Neural cell (in vitro differentiated cells): ENCODE measurements at regions not wholly inside any gene's neighbourhood (a gene's known extent, or its start where the extent isn't known, plus 50 kb on each side); places are given as distances from the start of the nearest gene placed in this dataset.

Experiments used
- H2AFZ ChIP-seq: fragments of 200-600, 300-800 bp; sonication (generic), shearing (Covaris generic); 2 replicates; pipeline ENCODE4 v1.6.0; 2014; ENCODE audit warnings: low read depth, mild to moderate bottlenecking, antibody characterized with exemption, low read length, moderate library complexity
- H3F3A ChIP-seq: fragments of 200-600 bp; shearing (Covaris generic); 2 replicates; pipeline ENCODE4 v1.6.1; 2016; ENCODE audit warnings: mild to moderate bottlenecking, moderate library complexity, mixed read lengths, antibody characterized with exemption, low read length; ENCODE audit not compliant: insufficient read depth, poor library complexity, severe bottlenecking
- H3K27ac ChIP-seq: fragments of 200-600, 300-800 bp; sonication (generic), shearing (Covaris generic); 2 replicates; pipeline ENCODE4 v1.5.1; 2014; ENCODE audit warnings: mild to moderate bottlenecking, low read length, moderate library complexity
- H3K27me3 ChIP-seq: fragments of 300-800, 200-600 bp; sonication (generic), shearing (Covaris generic); 2 replicates; pipeline ENCODE4 v1.6.0; 2014; ENCODE audit warnings: mild to moderate bottlenecking, low read depth, low read length, moderate library complexity; ENCODE audit not compliant: insufficient read depth
- H3K36me3 ChIP-seq: fragments of 300-800, 200-600 bp; sonication (generic), shearing (Covaris generic); 2 replicates; pipeline ENCODE4 v1.5.1; 2014; ENCODE audit warnings: mild to moderate bottlenecking, antibody characterized with exemption, low read length, moderate library complexity; ENCODE audit not compliant: insufficient read depth
- H3K4me2 ChIP-seq: fragments of 300-800, 200-600 bp; sonication (generic), shearing (Covaris generic); 2 replicates; pipeline ENCODE4 v1.6.0; 2014; ENCODE audit warnings: mild to moderate bottlenecking, low read length
- H3K4me3 ChIP-seq: fragments of 300-800, 200-600 bp; sonication (generic), shearing (Covaris generic); 2 replicates; pipeline ENCODE4 v1.5.1; 2014; ENCODE audit warnings: mild to moderate bottlenecking, low read length, moderate library complexity
- H3K79me2 ChIP-seq: fragments of 200-600 bp; shearing (Covaris generic); replicated peaks from 2 replicates; pipeline ENCODE4 v1.6.0; 2014; ENCODE audit warnings: mild to moderate bottlenecking, low read length, moderate library complexity; ENCODE audit not compliant: insufficient read depth
- H3K9ac ChIP-seq: fragments of 300-800, 200-600 bp; sonication (generic), shearing (Covaris generic); 2 replicates; pipeline ENCODE4 v1.6.1; 2016; ENCODE audit warnings: mild to moderate bottlenecking, low read length, mixed read lengths
- H3K9me2 ChIP-seq: fragments of 200-600 bp; shearing (Covaris generic); 2 replicates; pipeline ENCODE4 v1.6.1; 2016; ENCODE audit warnings: mild to moderate bottlenecking, low read length, mixed read lengths; ENCODE audit not compliant: insufficient read depth
- H3K9me3 ChIP-seq: fragments of 200-600, 300-800 bp; sonication (generic), shearing (Covaris generic); 2 replicates; pipeline ENCODE4 v1.6.1; 2016; ENCODE audit warnings: mild to moderate bottlenecking, mixed run types, low read length, moderate library complexity, mixed read lengths
- H4K20me1 ChIP-seq: fragments of 200-600 bp; shearing (Covaris generic); 2 replicates; pipeline ENCODE4 v1.6.1; 2016; ENCODE audit warnings: mild to moderate bottlenecking, mixed run types; ENCODE audit not compliant: insufficient read depth
- CTCF ChIP-seq: fragments of 450-650 bp; IDR thresholded peaks from 2 replicates; pipeline ENCODE4 v1.5.1; 2014; ENCODE audit warnings: antibody characterized with exemption, mild to moderate bottlenecking, moderate library complexity; ENCODE audit not compliant: poor library complexity, severe bottlenecking
- EP300 ChIP-seq: fragments of 450-650 bp; conservative IDR thresholded peaks from 2 replicates; pipeline ENCODE4 v1.6.1; 2014; ENCODE audit warnings: antibody characterized with exemption, mild to moderate bottlenecking, moderate library complexity; ENCODE audit not compliant: poor library complexity, severe bottlenecking
- EZH2 ChIP-seq: fragments of 200-600, 300-800 bp; shearing (Covaris generic), sonication (generic); IDR thresholded peaks from 2 replicates; pipeline ENCODE4 v1.6.1; 2014; ENCODE audit warnings: antibody characterized with exemption, low read length, borderline replicate concordance, mild to moderate bottlenecking; ENCODE audit not compliant: insufficient read depth, poor library complexity, severe bottlenecking
- MXI1 ChIP-seq: fragments of 450-650 bp; conservative IDR thresholded peaks from 2 replicates; pipeline ENCODE4 v1.6.1; 2014; ENCODE audit warnings: antibody characterized with exemption, mild to moderate bottlenecking; ENCODE audit not compliant: poor library complexity, severe bottlenecking
- POLR2AphosphoS5 ChIP-seq: IDR thresholded peaks from 2 replicates; pipeline ENCODE4 v1.6.1; 2012
- RAD21 ChIP-seq: fragments of 450-650 bp; conservative IDR thresholded peaks from 2 replicates; pipeline ENCODE4 v1.6.1; 2014; ENCODE audit warnings: antibody characterized with exemption, mild to moderate bottlenecking, moderate library complexity
- REST ChIP-seq: IDR thresholded peaks from 2 replicates; pipeline ENCODE4 v1.6.1; 2012; ENCODE audit warnings: borderline replicate concordance
- SMC3 ChIP-seq: fragments of 450-650 bp; conservative IDR thresholded peaks from 2 replicates; pipeline ENCODE4 v1.6.1; 2014; ENCODE audit warnings: antibody characterized with exemption, mild to moderate bottlenecking, moderate library complexity; ENCODE audit not compliant: poor library complexity
- TAF1 ChIP-seq: IDR thresholded peaks from 2 replicates; pipeline ENCODE4 v1.6.1; 2012; ENCODE audit warnings: low read depth

GRCh38 chr2:770776-771175 lies 93.6 kb upstream of the TMEM18 start:
- Histone ChIP-seq H3K27me3 (no peaks in the 10 kb centered on the region), H3K79me2 (no peaks in the 10 kb centered on the region), H3K4me3 (no peak overlapping the region), H2AFZ (no peak overlapping the region), H3F3A (no peaks in the 10 kb centered on the region), H3K4me2 (no peak overlapping the region), H3K9me2 (no peaks in the 10 kb centered on the region), H3K9me3 (no peaks in the 10 kb centered on the region), H3K9ac (no peak overlapping the region), H4K20me1 (no peaks in the 10 kb centered on the region), H3K36me3 (no peaks in the 10 kb centered on the region), H3K27ac (no peak overlapping the region)
- TF ChIP-seq REST (no peak), CTCF (no peak), TAF1 (no peak)

- Histone ChIP-seq H3K4me3 (no peak overlapping the region), H3K9ac (no peak overlapping the region), H3K27ac (no peak overlapping the region), H3K4me2 (no peak overlapping the region), H3K36me3 (no peaks in the 10 kb centered on the region), H3K27me3 (no peaks in the 10 kb centered on the region), H4K20me1 (no peaks in the 10 kb centered on the region), H3K9me3 (no peaks in the 10 kb centered on the region), H2AFZ (no peak overlapping the region), H3K9me2 (no peaks in the 10 kb centered on the region), H3K79me2 (no peaks in the 10 kb centered on the region), H3F3A (no peaks in the 10 kb centered on the region)
- TF ChIP-seq MXI1 (no peak), POLR2AphosphoS5 (no peak), EZH2 (no peak), REST (no peak), SMC3 (no peak), EP300 (no peak), CTCF (no peak), RAD21 (no peak), TAF1 (no peak)
Measured at GRCh38 chr2:769771-770170, 92.6 kb upstream of the TMEM18 start.
